Endodermal cell (in vitro differentiated cells): ENCODE measurements at regions not wholly inside any gene's neighbourhood (a gene's known extent, or its start where the extent isn't known, plus 50 kb on each side); places are given as distances from the start of the nearest gene placed in this dataset.

Experiments
- DNase-seq: peaks from one replicate; pipeline ENCODE4 v3.0.0-alpha.2; 2017
- H3K27ac ChIP-seq: 2 replicates; pipeline ENCODE4 v1.5.1; 2013; ENCODE audit warnings: mild to moderate bottlenecking, low read depth, low read length, moderate library complexity
- H3K27me3 ChIP-seq: 2 replicates; pipeline ENCODE4 v1.6.1; 2013; ENCODE audit warnings: mild to moderate bottlenecking, low read length, moderate library complexity; ENCODE audit not compliant: insufficient read depth, control insufficient read depth, poor library complexity, severe bottlenecking
- H3K36me3 ChIP-seq: 2 replicates; pipeline ENCODE4 v1.7.0; 2013; ENCODE audit warnings: mild to moderate bottlenecking, low read length, moderate library complexity; ENCODE audit not compliant: control insufficient read depth, insufficient read depth
- H3K4me1 ChIP-seq: one replicate; pipeline ENCODE4 v1.7.0; 2013; ENCODE audit warnings: low read length; ENCODE audit not compliant: control insufficient read depth, insufficient read depth
- H3K4me3 ChIP-seq: 2 replicates; pipeline ENCODE4 v1.5.1; 2013; ENCODE audit warnings: mild to moderate bottlenecking, low read length, moderate library complexity
- H3K9ac ChIP-seq: 2 replicates; pipeline ENCODE4 v1.6.1; 2013; ENCODE audit warnings: mild to moderate bottlenecking, low read length, moderate library complexity; ENCODE audit not compliant: poor library complexity, severe bottlenecking; ENCODE audit errors: extremely low read depth
- H3K9me3 ChIP-seq: 2 replicates; pipeline ENCODE4 v1.6.1; 2013; ENCODE audit warnings: mild to moderate bottlenecking, low read length, moderate library complexity; ENCODE audit not compliant: control insufficient read depth
- H3K27ac Mint-ChIP-seq: 2 replicates; pipeline ENCODE4 v1.8.0; 2020; ENCODE audit warnings: mixed read lengths
- H3K27me3 Mint-ChIP-seq: 2 replicates; pipeline ENCODE4 v1.8.0; 2021; ENCODE audit warnings: mild to moderate bottlenecking, mixed read lengths; ENCODE audit not compliant: insufficient read depth
- H3K36me3 Mint-ChIP-seq: 2 replicates; pipeline ENCODE4 v1.8.0; 2020; ENCODE audit warnings: low read depth, mixed read lengths
- H3K4me1 Mint-ChIP-seq: 2 replicates; pipeline ENCODE4 v1.8.0; 2020; ENCODE audit warnings: mixed read lengths
- H3K4me3 Mint-ChIP-seq: 2 replicates; pipeline ENCODE4 v1.8.0; 2020; ENCODE audit warnings: mild to moderate bottlenecking, moderate library complexity, mixed read lengths
- H3K9me3 Mint-ChIP-seq: 2 replicates; pipeline ENCODE4 v1.8.0; 2020; ENCODE audit warnings: mild to moderate bottlenecking, mixed read lengths
- WGBS, 2 experiments: methylation state at CpG; one replicate each; pipeline versions ENCODE4 v1.1.5 to v1.1.7; 2013; ENCODE audit warnings: missing lambda C conversion rate in 2 of 2, mixed read lengths in 1 of 2; ENCODE audit not compliant: insufficient coverage in 1 of 2, insufficient read length in 1 of 2; 5-methylcytosine and 5-hydroxymethylcytosine counted together
- TF ChIP-seq, protein P1 (sequence below): fragments of 200-600 bp; sonication (generic); conservative IDR thresholded peaks from 2 replicates; pipeline ENCODE4 v1.5.0; 2021; ENCODE audit warnings: antibody characterized with exemption, mild to moderate bottlenecking

DNA sequence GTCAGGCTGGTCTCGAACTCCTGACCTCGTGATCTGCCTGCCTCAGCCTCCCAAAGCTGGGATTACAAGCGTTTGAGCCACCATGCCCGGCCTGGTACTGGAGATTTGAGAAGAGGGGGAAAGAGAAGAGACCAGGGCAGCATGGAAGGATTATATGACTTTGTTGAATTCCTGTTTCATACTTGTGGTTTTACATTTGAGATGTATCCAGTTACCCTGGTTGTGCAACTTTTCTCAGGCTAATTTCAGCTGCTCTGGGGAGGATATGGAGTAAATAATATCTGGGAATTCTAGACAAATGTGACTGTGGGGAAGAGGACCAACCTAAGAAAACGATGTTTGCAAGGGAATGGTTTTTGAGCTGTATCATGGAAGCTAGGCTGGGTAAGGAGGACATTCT lies 89.5 kb upstream of the GREM2 start:
- Histone ChIP-seq H3K4me1 (no peaks in the 10 kb centered on the region), H3K9ac (no peak overlapping the region), H3K27ac (no peak overlapping the region), H3K27me3 (no peaks in the 10 kb centered on the region), H3K9me3 (no peaks in the 10 kb centered on the region), H3K36me3 (no peaks in the 10 kb centered on the region), H3K4me3 (no peak overlapping the region)
- 92 to 95% methylated on average over 5 of the region's 5 CpGs for WGBS, 2 experiments
- H3K27ac Mint-ChIP-seq: no peak overlapping the region
- no peak for DNase-seq
- TF ChIP-seq, protein P1, sequence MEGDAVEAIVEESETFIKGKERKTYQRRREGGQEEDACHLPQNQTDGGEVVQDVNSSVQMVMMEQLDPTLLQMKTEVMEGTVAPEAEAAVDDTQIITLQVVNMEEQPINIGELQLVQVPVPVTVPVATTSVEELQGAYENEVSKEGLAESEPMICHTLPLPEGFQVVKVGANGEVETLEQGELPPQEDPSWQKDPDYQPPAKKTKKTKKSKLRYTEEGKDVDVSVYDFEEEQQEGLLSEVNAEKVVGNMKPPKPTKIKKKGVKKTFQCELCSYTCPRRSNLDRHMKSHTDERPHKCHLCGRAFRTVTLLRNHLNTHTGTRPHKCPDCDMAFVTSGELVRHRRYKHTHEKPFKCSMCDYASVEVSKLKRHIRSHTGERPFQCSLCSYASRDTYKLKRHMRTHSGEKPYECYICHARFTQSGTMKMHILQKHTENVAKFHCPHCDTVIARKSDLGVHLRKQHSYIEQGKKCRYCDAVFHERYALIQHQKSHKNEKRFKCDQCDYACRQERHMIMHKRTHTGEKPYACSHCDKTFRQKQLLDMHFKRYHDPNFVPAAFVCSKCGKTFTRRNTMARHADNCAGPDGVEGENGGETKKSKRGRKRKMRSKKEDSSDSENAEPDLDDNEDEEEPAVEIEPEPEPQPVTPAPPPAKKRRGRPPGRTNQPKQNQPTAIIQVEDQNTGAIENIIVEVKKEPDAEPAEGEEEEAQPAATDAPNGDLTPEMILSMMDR: no peak
- H3K9me3 Mint-ChIP-seq: no peaks in the 10 kb centered on the region
- H3K4me1 Mint-ChIP-seq: no peaks in the 10 kb centered on the region
- H3K36me3 Mint-ChIP-seq: no peaks in the 10 kb centered on the region
- no peak overlapping the region for H3K4me3 Mint-ChIP-seq
- H3K27me3 Mint-ChIP-seq: no peaks in the 10 kb centered on the region

DNA sequence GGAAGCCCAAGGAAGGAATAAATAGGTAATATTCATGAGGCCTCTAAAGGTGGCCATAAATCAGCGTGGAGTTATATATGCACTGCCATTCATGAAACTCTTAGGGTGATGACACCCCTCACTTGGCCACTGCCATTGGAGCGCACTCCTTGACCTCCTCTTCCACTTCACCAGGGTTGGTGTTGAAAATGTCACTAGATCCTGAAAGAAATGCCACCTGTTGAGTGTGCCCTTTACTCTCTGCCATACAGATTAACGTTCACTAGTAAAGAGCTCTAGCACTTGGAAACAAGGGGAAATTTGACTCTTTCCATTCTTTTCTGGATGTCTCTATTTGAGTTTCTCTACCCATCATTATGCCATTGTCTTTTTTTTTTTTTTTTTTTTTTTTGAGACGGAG lies 83.5 kb upstream of the GREM2 start:
- no peak for DNase-seq
- Mint-ChIP-seq H3K27ac (no peak overlapping the region), H3K36me3 (no peaks in the 10 kb centered on the region), H3K27me3 (no peaks in the 10 kb centered on the region), H3K9me3 (no peaks in the 10 kb centered on the region), H3K4me1 (peaks cover 5% of the 10 kb centered on the region), H3K4me3 (no peak overlapping the region)
- Histone ChIP-seq H3K9ac (no peak overlapping the region), H3K4me3 (no peak overlapping the region), H3K27me3 (no peaks in the 10 kb centered on the region), H3K9me3 (no peaks in the 10 kb centered on the region), H3K4me1 (peaks cover 5% of the 10 kb centered on the region), H3K36me3 (no peaks in the 10 kb centered on the region), H3K27ac (no peak overlapping the region)
- TF ChIP-seq, protein P1: no peak
- WGBS, 2 experiments: 91 to 100% methylated on average over 1 to 4 of the region's 4 CpGs

DNA sequence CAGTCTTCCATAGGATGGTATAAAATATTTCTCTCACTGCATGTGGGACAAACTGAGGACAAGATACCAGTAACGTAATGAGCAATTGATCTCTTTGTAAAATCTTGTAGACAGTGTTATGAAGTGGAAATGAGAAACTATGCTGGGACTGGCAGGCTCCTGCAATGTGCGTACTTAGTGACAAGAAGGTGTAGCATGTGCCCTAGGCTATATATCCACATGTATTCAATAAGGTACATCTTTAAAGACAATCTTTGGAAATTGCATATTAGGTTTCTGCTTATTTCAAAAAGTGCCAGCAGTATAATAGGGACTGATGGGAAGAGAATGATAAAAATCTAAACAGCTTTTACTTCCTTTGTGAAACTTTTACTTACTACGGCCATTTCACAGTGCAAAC lies 81.9 kb upstream of the GREM2 start:
- no peaks in the 10 kb centered on the region for H3K9me3 ChIP-seq
- no peaks in the 10 kb centered on the region for H3K36me3 ChIP-seq
- H3K4me3 ChIP-seq: no peak overlapping the region
- WGBS, 2 experiments: 88 to 90% methylated on average over 1 to 3 of the region's 3 CpGs
- Mint-ChIP-seq H3K27ac (no peak overlapping the region), H3K9me3 (no peaks in the 10 kb centered on the region), H3K4me3 (no peak overlapping the region), H3K27me3 (no peaks in the 10 kb centered on the region), H3K4me1 (peaks cover 18% of the 10 kb centered on the region), H3K36me3 (no peaks in the 10 kb centered on the region)
- no peak overlapping the region for H3K27ac ChIP-seq
- TF ChIP-seq, protein P1: no peak
- H3K9ac ChIP-seq: no peak overlapping the region
- peaks cover 10% of the 10 kb centered on the region for H3K4me1 ChIP-seq
- no peaks in the 10 kb centered on the region for H3K27me3 ChIP-seq
- DNase-seq: no peak
